Neural cell (in vitro differentiated cells): ENCODE measurements at regions not wholly inside any gene's neighbourhood (a gene's known extent, or its start where the extent isn't known, plus 50 kb on each side); places are given as distances from the start of the nearest gene placed in this dataset.

Source experiments
- H2AFZ ChIP-seq: fragments of 200-600, 300-800 bp; sonication (generic), shearing (Covaris generic); 2 replicates; pipeline ENCODE4 v1.6.0; 2014; ENCODE audit warnings: low read depth, mild to moderate bottlenecking, antibody characterized with exemption, low read length, moderate library complexity
- H3F3A ChIP-seq: fragments of 200-600 bp; shearing (Covaris generic); 2 replicates; pipeline ENCODE4 v1.6.1; 2016; ENCODE audit warnings: mild to moderate bottlenecking, moderate library complexity, mixed read lengths, antibody characterized with exemption, low read length; ENCODE audit not compliant: insufficient read depth, poor library complexity, severe bottlenecking
- H3K27ac ChIP-seq: fragments of 200-600, 300-800 bp; sonication (generic), shearing (Covaris generic); 2 replicates; pipeline ENCODE4 v1.5.1; 2014; ENCODE audit warnings: mild to moderate bottlenecking, low read length, moderate library complexity
- H3K27me3 ChIP-seq: fragments of 300-800, 200-600 bp; sonication (generic), shearing (Covaris generic); 2 replicates; pipeline ENCODE4 v1.6.0; 2014; ENCODE audit warnings: mild to moderate bottlenecking, low read depth, low read length, moderate library complexity; ENCODE audit not compliant: insufficient read depth
- H3K36me3 ChIP-seq: fragments of 300-800, 200-600 bp; sonication (generic), shearing (Covaris generic); 2 replicates; pipeline ENCODE4 v1.5.1; 2014; ENCODE audit warnings: mild to moderate bottlenecking, antibody characterized with exemption, low read length, moderate library complexity; ENCODE audit not compliant: insufficient read depth
- H3K4me2 ChIP-seq: fragments of 300-800, 200-600 bp; sonication (generic), shearing (Covaris generic); 2 replicates; pipeline ENCODE4 v1.6.0; 2014; ENCODE audit warnings: mild to moderate bottlenecking, low read length
- H3K4me3 ChIP-seq: fragments of 300-800, 200-600 bp; sonication (generic), shearing (Covaris generic); 2 replicates; pipeline ENCODE4 v1.5.1; 2014; ENCODE audit warnings: mild to moderate bottlenecking, low read length, moderate library complexity
- H3K79me2 ChIP-seq: fragments of 200-600 bp; shearing (Covaris generic); replicated peaks from 2 replicates; pipeline ENCODE4 v1.6.0; 2014; ENCODE audit warnings: mild to moderate bottlenecking, low read length, moderate library complexity; ENCODE audit not compliant: insufficient read depth
- H3K9ac ChIP-seq: fragments of 300-800, 200-600 bp; sonication (generic), shearing (Covaris generic); 2 replicates; pipeline ENCODE4 v1.6.1; 2016; ENCODE audit warnings: mild to moderate bottlenecking, low read length, mixed read lengths
- H3K9me2 ChIP-seq: fragments of 200-600 bp; shearing (Covaris generic); 2 replicates; pipeline ENCODE4 v1.6.1; 2016; ENCODE audit warnings: mild to moderate bottlenecking, low read length, mixed read lengths; ENCODE audit not compliant: insufficient read depth
- H3K9me3 ChIP-seq: fragments of 200-600, 300-800 bp; sonication (generic), shearing (Covaris generic); 2 replicates; pipeline ENCODE4 v1.6.1; 2016; ENCODE audit warnings: mild to moderate bottlenecking, mixed run types, low read length, moderate library complexity, mixed read lengths
- H4K20me1 ChIP-seq: fragments of 200-600 bp; shearing (Covaris generic); 2 replicates; pipeline ENCODE4 v1.6.1; 2016; ENCODE audit warnings: mild to moderate bottlenecking, mixed run types; ENCODE audit not compliant: insufficient read depth
- EP300 ChIP-seq: fragments of 450-650 bp; conservative IDR thresholded peaks from 2 replicates; pipeline ENCODE4 v1.6.1; 2014; ENCODE audit warnings: antibody characterized with exemption, mild to moderate bottlenecking, moderate library complexity; ENCODE audit not compliant: poor library complexity, severe bottlenecking
- POLR2AphosphoS5 ChIP-seq: IDR thresholded peaks from 2 replicates; pipeline ENCODE4 v1.6.1; 2012
- SMC3 ChIP-seq: fragments of 450-650 bp; conservative IDR thresholded peaks from 2 replicates; pipeline ENCODE4 v1.6.1; 2014; ENCODE audit warnings: antibody characterized with exemption, mild to moderate bottlenecking, moderate library complexity; ENCODE audit not compliant: poor library complexity
- small RNA-seq, 3 experiments: library from RNA; depleted of rRNA; stranded (forward); fragments of <200 nt; gene quantifications; one replicate each; pipeline ENCODE3, GENCODE V24; 2012
- TF ChIP-seq, protein P1 (sequence below): IDR thresholded peaks from 2 replicates; pipeline ENCODE4 v1.6.1; 2012; ENCODE audit warnings: borderline replicate concordance

DNA sequence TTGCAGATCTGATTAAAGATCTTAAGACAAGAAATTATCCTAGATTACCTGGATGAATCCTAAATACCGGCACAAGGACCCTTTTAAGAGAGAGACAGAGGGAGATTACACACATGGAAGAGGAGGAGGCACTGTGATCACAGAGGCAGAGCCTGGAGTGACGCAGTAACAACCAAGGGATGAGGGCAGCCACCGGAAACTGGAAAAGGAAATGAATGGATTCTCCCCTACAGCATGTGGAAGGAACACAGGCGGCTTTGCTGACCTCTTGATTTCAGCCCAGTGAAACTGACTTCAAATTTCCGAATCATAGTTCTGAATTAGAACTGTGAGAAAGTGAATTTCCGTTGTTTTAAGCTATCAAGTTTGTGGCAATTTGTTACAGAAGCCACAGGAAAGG, 50.2 kb upstream of the IVNS1ABP start:
- Histone ChIP-seq H3K79me2 (no peaks in the 10 kb centered on the region), H3K4me3 (no peak overlapping the region), H3K9ac (no peak overlapping the region), H4K20me1 (no peaks in the 10 kb centered on the region), H3K4me2 (no peak overlapping the region), H3K9me2 (no peaks in the 10 kb centered on the region), H2AFZ (no peak overlapping the region), H3K27ac (no peak overlapping the region), H3K9me3 (no peaks in the 10 kb centered on the region), H3K36me3 (no peaks in the 10 kb centered on the region), H3K27me3 (no peaks in the 10 kb centered on the region), H3F3A (no peaks in the 10 kb centered on the region)
- TF ChIP-seq, protein P1, sequence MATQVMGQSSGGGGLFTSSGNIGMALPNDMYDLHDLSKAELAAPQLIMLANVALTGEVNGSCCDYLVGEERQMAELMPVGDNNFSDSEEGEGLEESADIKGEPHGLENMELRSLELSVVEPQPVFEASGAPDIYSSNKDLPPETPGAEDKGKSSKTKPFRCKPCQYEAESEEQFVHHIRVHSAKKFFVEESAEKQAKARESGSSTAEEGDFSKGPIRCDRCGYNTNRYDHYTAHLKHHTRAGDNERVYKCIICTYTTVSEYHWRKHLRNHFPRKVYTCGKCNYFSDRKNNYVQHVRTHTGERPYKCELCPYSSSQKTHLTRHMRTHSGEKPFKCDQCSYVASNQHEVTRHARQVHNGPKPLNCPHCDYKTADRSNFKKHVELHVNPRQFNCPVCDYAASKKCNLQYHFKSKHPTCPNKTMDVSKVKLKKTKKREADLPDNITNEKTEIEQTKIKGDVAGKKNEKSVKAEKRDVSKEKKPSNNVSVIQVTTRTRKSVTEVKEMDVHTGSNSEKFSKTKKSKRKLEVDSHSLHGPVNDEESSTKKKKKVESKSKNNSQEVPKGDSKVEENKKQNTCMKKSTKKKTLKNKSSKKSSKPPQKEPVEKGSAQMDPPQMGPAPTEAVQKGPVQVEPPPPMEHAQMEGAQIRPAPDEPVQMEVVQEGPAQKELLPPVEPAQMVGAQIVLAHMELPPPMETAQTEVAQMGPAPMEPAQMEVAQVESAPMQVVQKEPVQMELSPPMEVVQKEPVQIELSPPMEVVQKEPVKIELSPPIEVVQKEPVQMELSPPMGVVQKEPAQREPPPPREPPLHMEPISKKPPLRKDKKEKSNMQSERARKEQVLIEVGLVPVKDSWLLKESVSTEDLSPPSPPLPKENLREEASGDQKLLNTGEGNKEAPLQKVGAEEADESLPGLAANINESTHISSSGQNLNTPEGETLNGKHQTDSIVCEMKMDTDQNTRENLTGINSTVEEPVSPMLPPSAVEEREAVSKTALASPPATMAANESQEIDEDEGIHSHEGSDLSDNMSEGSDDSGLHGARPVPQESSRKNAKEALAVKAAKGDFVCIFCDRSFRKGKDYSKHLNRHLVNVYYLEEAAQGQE = no peak
- TF ChIP-seq SMC3 = no peak
- no peak for TF ChIP-seq EP300
- TF ChIP-seq POLR2AphosphoS5 = no peak

Small RNA genes lying in the stretch of these regions (small RNA-seq; reads per million reads assigned to genes)
- gene MCRIP2P2 = 0 reads per million in 3 experiments
- gene RF00019 = 0 to 1.2 (median 0) reads per million in 3 experiments
- gene RNU7-183P = 0 reads per million in 3 experiments
